HUES48 (cell line): ENCODE measurements at regions not wholly inside any gene's neighbourhood (a gene's known extent, or its start where the extent isn't known, plus 50 kb on each side); places are given as distances from the start of the nearest gene placed in this dataset.

ENCODE experiments used
- H3K27ac ChIP-seq: one replicate; pipeline ENCODE4 v1.7.0; 2013; ENCODE audit warnings: low read depth, low read length, inconsistent platforms
- H3K27me3 ChIP-seq: 2 replicates; pipeline ENCODE4 v1.6.1; 2013; ENCODE audit warnings: mild to moderate bottlenecking, low read length; ENCODE audit not compliant: control insufficient read depth, insufficient read depth
- H3K36me3 ChIP-seq: 2 replicates; pipeline ENCODE4 v1.6.1; 2013; ENCODE audit warnings: low read length; ENCODE audit not compliant: control insufficient read depth, insufficient read depth
- H3K4me1 ChIP-seq: 2 replicates; pipeline ENCODE4 v1.6.1; 2013; ENCODE audit warnings: mild to moderate bottlenecking, low read length; ENCODE audit not compliant: control insufficient read depth, insufficient read depth
- H3K4me3 ChIP-seq: 2 replicates; pipeline ENCODE4 v1.5.1; 2013; ENCODE audit warnings: mild to moderate bottlenecking, low read depth, low read length
- H3K9ac ChIP-seq: 2 replicates; pipeline ENCODE4 v1.6.1; 2013; ENCODE audit warnings: mild to moderate bottlenecking, low read depth, low read length, moderate library complexity
- H3K9me3 ChIP-seq: 2 replicates; pipeline ENCODE4 v1.6.1; 2013; ENCODE audit warnings: low read length; ENCODE audit not compliant: control insufficient read depth, insufficient read depth

- Histone ChIP-seq H3K4me1 (no peaks in the 10 kb centered on the region), H3K4me3 (no peak overlapping the region), H3K9me3 (no peaks in the 10 kb centered on the region), H3K27me3 (no peaks in the 10 kb centered on the region), H3K36me3 (no peaks in the 10 kb centered on the region), H3K27ac (no peak overlapping the region), H3K9ac (no peak overlapping the region)
Measured at GRCh38 chr13:44004878-44005277, 125.2 kb downstream of the LACC1 start.

- H3K4me1 ChIP-seq, result no peaks in the 10 kb centered on the region
- H3K27me3 ChIP-seq, result no peaks in the 10 kb centered on the region
- H3K9me3 ChIP-seq, result no peaks in the 10 kb centered on the region
- H3K36me3 ChIP-seq, result no peaks in the 10 kb centered on the region
- H3K9ac ChIP-seq, result no peak overlapping the region
- no peak overlapping the region for H3K4me3 ChIP-seq
- no peak overlapping the region for H3K27ac ChIP-seq
Measured at GRCh38 chr13:44007451-44007850, 127.7 kb downstream of the LACC1 start.

- no peaks in the 10 kb centered on the region for H3K36me3 ChIP-seq
- no peak overlapping the region for H3K27ac ChIP-seq
- no peaks in the 10 kb centered on the region for H3K27me3 ChIP-seq
- no peak overlapping the region for H3K9ac ChIP-seq
- H3K4me1 ChIP-seq, result no peaks in the 10 kb centered on the region
- H3K9me3 ChIP-seq, result no peaks in the 10 kb centered on the region
- no peak overlapping the region for H3K4me3 ChIP-seq
Measured at GRCh38 chr13:44011036-44011435, 131.3 kb downstream of the LACC1 start.

GRCh38 chr13:44012910-44013757, 133.4 kb downstream of the LACC1 start:
- Histone ChIP-seq H3K36me3 (no peaks in the 10 kb centered on the region), H3K9ac (no peak overlapping the region), H3K4me3 (no peak overlapping the region), H3K4me1 (no peaks in the 10 kb centered on the region; the same call in 1 of the 2 replicates), H3K9me3 (no peaks in the 10 kb centered on the region), H3K27me3 (no peaks in the 10 kb centered on the region), H3K27ac (no peak overlapping the region)

GRCh38 chr13:44013758-44014291, 134.1 kb downstream of the LACC1 start:
- Histone ChIP-seq H3K4me3 (no peak overlapping the region), H3K27ac (no peak overlapping the region)

GRCh38 chr13:44014501-44014900, 134.8 kb downstream of the LACC1 start:
- Histone ChIP-seq H3K4me1 (no peaks in the 10 kb centered on the region; the same call in 1 of the 2 replicates), H3K36me3 (no peaks in the 10 kb centered on the region), H3K27ac (no peak overlapping the region), H3K9me3 (no peaks in the 10 kb centered on the region), H3K27me3 (no peaks in the 10 kb centered on the region), H3K9ac (no peak overlapping the region), H3K4me3 (no peak overlapping the region)

More at GRCh38 chr13:44013758-44014291, 134.1 kb downstream of the LACC1 start:
- no peak overlapping the region for H3K9ac ChIP-seq
- no peaks in the 10 kb centered on the region; the same call in 1 of the 2 replicates for H3K4me1 ChIP-seq
- no peaks in the 10 kb centered on the region for H3K27me3 ChIP-seq
- H3K9me3 ChIP-seq, result no peaks in the 10 kb centered on the region
- H3K36me3 ChIP-seq, result no peaks in the 10 kb centered on the region

- no peaks in the 10 kb centered on the region for H3K36me3 ChIP-seq
- no peak overlapping the region for H3K4me3 ChIP-seq
- H3K27me3 ChIP-seq, result no peaks in the 10 kb centered on the region
Measured at GRCh38 chr13:44015118-44015517, 135.4 kb downstream of the LACC1 start.

GRCh38 chr13:44015811-44016210, 136.1 kb downstream of the LACC1 start:
- no peaks in the 10 kb centered on the region for H3K27me3 ChIP-seq
- no peak overlapping the region for H3K9ac ChIP-seq
- no peaks in the 10 kb centered on the region for H3K9me3 ChIP-seq
- no peak overlapping the region for H3K4me3 ChIP-seq
- no peak overlapping the region for H3K27ac ChIP-seq
- H3K36me3 ChIP-seq, result no peaks in the 10 kb centered on the region
- H3K4me1 ChIP-seq, result no peaks in the 10 kb centered on the region; the same call in 1 of the 2 replicates

More at GRCh38 chr13:44015118-44015517, 135.4 kb downstream of the LACC1 start:
- H3K4me1 ChIP-seq, result no peaks in the 10 kb centered on the region; the same call in 1 of the 2 replicates
- H3K27ac ChIP-seq, result no peak overlapping the region
- no peaks in the 10 kb centered on the region for H3K9me3 ChIP-seq
- no peak overlapping the region for H3K9ac ChIP-seq

GRCh38 chr13:44017756-44018309, 138.1 kb downstream of the LACC1 start:
- H3K27me3 ChIP-seq, result no peaks in the 10 kb centered on the region
- H3K4me1 ChIP-seq, result no peaks in the 10 kb centered on the region; the same call in 1 of the 2 replicates
- no peaks in the 10 kb centered on the region for H3K9me3 ChIP-seq
- H3K36me3 ChIP-seq, result no peaks in the 10 kb centered on the region
- H3K27ac ChIP-seq, result no peak overlapping the region
- H3K4me3 ChIP-seq, result no peak overlapping the region
- no peak overlapping the region for H3K9ac ChIP-seq

GRCh38 chr13:44019651-44020050, 139.9 kb downstream of the LACC1 start:
- H3K4me3 ChIP-seq, result no peak overlapping the region
- H3K27ac ChIP-seq, result no peak overlapping the region
- no peaks in the 10 kb centered on the region for H3K9me3 ChIP-seq

GRCh38 chr13:44021422-44021821, 141.7 kb downstream of the LACC1 start:
- Histone ChIP-seq H3K4me3 (no peak overlapping the region), H3K4me1 (no peaks in the 10 kb centered on the region; the same call in 1 of the 2 replicates), H3K9me3 (no peaks in the 10 kb centered on the region), H3K27me3 (no peaks in the 10 kb centered on the region), H3K9ac (no peak overlapping the region), H3K27ac (no peak overlapping the region), H3K36me3 (no peaks in the 10 kb centered on the region)

More at GRCh38 chr13:44019651-44020050, 139.9 kb downstream of the LACC1 start:
- H3K4me1 ChIP-seq, result no peaks in the 10 kb centered on the region; the same call in 1 of the 2 replicates
- no peaks in the 10 kb centered on the region for H3K36me3 ChIP-seq
- no peaks in the 10 kb centered on the region for H3K27me3 ChIP-seq
- no peak overlapping the region for H3K9ac ChIP-seq
